ENCODE measurements at regions not wholly inside any gene's neighbourhood (a gene's known extent, or its start where the extent isn't known, plus 50 kb on each side); places are given as distances from the start of the nearest gene placed in this dataset.

- TF ChIP-seq CTCF (IDR thresholded peaks at IDR 0.05) (no peak), POLR2A (IDR thresholded peaks at IDR 0.05) (no peak)
These were observed 352.1 kb upstream of the IZUMO3 start for GRCh38 chr9:24897826-24898225.

Data from Peyer's patch (tissue), 4 donors.